Stomach (tissue), 4 donors: ENCODE measurements at regions not wholly inside any gene's neighbourhood (a gene's known extent, or its start where the extent isn't known, plus 50 kb on each side); places are given as distances from the start of the nearest gene placed in this dataset.

Source experiments
- EP300 ChIP-seq: sonication (generic); formaldehyde crosslinking; IDR thresholded peaks from one replicate; pipeline ENCODE4 v1.6.1; 2017; ENCODE audit warnings: antibody characterized with exemption
- POLR2A ChIP-seq, 4 donors: fragments of 450-650 bp; IDR thresholded peaks; one replicate each; pipeline ENCODE4 v1.6.1; 2016; ENCODE audit warnings: antibody characterized with exemption in 4 of 4, control low read depth in 2 of 4, mild to moderate bottlenecking in 1 of 4, moderate library complexity in 1 of 4
- POLR2AphosphoS5 ChIP-seq, 3 donors: sonication (generic); formaldehyde crosslinking; IDR thresholded peaks; one replicate each; pipeline ENCODE4 v1.6.1; 2016; ENCODE audit warnings: antibody characterized with exemption in 3 of 3
- TF ChIP-seq, protein P1 (sequence below), 7 experiments: fragments of 450-650 bp in 4 of 7; fragments of 200-600 bp in 3 of 7; sonication (generic) in 3 of 7; IDR thresholded peaks; one replicate each; pipeline ENCODE4 v1.5.1; 2016 to 2019; ENCODE audit warnings: antibody characterized with exemption in 7 of 7, control low read depth in 2 of 7, mild to moderate bottlenecking in 1 of 7

DNA sequence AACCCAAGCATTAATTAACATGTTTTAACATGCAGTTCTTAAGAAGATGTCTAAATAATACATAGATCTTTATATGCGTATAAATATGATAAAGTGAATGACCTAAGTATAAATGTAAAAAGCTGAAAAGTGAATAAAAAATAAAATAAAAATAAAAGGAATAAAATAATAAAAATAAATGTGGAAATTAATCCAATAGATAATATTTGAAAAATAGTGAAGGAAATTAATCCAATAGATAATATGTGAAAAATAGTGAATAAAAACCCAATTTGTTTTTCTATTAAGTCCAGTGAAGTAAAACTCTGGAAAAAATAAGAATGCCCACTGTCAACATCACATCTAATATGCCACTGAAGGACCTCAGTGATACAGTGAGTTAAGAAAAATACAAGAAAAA lies 180.6 kb upstream of the SLC27A6 start:
- TF ChIP-seq, protein P1, sequence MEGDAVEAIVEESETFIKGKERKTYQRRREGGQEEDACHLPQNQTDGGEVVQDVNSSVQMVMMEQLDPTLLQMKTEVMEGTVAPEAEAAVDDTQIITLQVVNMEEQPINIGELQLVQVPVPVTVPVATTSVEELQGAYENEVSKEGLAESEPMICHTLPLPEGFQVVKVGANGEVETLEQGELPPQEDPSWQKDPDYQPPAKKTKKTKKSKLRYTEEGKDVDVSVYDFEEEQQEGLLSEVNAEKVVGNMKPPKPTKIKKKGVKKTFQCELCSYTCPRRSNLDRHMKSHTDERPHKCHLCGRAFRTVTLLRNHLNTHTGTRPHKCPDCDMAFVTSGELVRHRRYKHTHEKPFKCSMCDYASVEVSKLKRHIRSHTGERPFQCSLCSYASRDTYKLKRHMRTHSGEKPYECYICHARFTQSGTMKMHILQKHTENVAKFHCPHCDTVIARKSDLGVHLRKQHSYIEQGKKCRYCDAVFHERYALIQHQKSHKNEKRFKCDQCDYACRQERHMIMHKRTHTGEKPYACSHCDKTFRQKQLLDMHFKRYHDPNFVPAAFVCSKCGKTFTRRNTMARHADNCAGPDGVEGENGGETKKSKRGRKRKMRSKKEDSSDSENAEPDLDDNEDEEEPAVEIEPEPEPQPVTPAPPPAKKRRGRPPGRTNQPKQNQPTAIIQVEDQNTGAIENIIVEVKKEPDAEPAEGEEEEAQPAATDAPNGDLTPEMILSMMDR (IDR thresholded peaks at IDR 0.05) = no peak
- TF ChIP-seq POLR2AphosphoS5 (IDR thresholded peaks at IDR 0.05) = no peak
- no peak for TF ChIP-seq POLR2A (IDR thresholded peaks at IDR 0.05)
- no peak for TF ChIP-seq EP300
